Fibroblast of skin of scalp (primary cell): ENCODE measurements at regions not wholly inside any gene's neighbourhood (a gene's known extent, or its start where the extent isn't known, plus 50 kb on each side); places are given as distances from the start of the nearest gene placed in this dataset.

ENCODE experiments used
- DNase-seq: peaks from one replicate; pipeline ENCODE4 v3.0.0-alpha.2; 2013

- no peak for DNase-seq
These were observed 186.4 kb upstream of the DEFB112 start for GRCh38 chr6:50236164-50236563.

DNA sequence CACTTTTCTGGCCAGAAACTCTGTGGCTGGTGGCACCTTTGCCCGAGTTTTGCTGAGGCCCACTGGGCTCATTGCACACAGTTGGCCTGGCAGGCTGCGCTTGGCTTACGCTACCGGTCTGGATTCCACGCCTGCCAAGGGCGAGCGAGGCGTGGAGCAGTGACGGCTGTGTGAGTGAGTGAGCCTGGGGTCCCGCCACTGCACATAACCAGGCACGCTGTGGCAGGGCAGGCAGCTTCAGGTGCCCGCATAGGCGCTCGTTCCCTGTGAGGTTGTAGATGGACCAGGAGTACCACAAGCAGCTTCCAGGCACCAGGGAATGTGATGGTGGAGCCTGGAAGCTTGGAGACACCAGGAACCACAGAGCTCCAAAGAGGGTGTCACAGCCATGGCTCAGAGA is 190.1 kb upstream of the DEFB112 start:
- no peak for DNase-seq

DNA sequence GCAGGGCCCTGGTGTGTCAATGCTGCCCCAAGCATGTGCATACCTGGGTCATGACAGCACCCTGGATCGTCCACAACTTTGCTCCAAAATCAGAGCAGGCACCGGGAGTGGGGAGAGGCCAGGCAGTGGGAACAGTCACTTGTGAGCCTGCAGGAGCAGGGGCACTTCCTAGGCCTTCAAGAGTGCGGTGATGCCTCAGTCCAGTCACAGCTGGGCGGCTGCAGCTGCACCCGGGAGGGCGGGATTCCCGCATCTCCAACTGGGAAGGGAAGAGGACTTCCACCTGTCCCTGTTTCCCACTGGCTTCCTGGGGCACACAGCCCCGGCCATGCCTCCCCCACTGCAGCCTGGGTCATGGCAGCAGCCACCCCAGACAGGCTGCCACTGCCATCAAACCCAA is 191.3 kb upstream of the DEFB112 start:
- no peak for DNase-seq

DNA sequence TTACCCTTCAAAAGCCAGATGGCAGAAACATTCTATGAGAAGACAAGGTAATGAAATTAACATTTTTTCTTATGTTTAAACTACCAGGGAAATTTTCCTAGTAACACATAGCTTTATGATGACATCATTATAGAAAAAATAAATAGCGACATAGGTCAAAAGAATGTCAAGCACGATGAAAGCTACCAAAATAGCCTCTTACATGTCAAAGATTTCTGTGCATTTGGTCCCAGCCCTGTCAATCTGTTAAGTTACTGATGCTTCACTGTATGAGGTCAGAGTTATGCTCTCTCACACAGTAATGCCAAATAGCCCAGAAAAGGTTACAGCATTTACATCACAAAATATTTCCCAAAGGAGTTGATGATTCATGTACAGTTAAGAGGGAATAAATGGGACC is 199.8 kb upstream of the DEFB112 start:
- no peak for DNase-seq

- no peak for DNase-seq
These were observed 207.6 kb upstream of the DEFB112 start for GRCh38 chr6:50257322-50257721.

GRCh38 chr6:50259903-50260302 is 210.2 kb upstream of the DEFB112 start:
- DNase-seq: no peak

DNA sequence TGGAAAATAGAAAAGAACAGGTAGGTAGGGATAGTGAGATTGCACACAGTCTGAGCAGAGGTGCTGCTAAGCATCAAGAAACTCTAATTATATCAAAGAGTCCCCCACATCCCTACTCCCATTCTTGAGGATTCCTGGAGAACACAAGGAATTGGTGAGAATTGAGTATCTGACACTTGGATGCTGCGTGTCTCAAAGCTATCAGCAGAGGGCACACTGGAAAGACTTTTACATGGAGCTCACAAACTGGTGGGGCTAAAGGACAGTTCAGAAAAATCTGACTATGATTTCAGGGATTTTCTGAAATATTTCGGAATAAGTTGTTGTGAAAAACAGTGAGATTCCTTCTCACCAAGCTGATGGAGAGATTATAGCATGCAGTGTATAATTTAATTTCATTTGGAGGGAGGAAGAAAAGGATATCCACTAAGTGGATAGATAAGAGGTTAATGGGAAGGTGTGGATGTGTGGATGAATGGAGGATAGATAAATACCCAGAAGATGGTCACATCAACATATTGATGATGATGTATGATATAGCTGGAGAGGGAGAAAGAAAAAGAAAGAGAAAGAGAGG is 215.4 kb upstream of the DEFB112 start:
- peak; percentile 19 for DNase-seq

DNA sequence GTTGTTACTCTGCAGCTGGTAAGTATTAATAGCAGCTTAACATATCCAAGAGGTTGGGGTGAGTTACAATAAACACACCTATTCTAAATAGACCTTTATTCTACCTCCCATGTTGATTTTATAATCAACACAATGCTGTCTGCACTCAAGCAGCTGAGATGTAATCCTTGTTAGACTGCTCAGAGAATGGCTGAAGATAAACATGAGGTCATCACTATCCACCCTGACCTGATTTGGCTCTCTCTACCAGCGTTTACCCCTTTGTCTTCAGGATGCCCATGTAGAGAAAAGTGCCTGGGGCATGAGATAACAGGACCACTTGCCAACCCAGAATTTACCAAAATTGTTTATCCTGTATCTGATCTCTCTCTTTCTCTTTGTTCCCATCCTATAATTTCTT is 220.7 kb upstream of the DEFB112 start:
- no peak for DNase-seq

GRCh38 chr6:50271266-50271665 is 221.5 kb upstream of the DEFB112 start:
- DNase-seq: peak; percentile 12

DNA sequence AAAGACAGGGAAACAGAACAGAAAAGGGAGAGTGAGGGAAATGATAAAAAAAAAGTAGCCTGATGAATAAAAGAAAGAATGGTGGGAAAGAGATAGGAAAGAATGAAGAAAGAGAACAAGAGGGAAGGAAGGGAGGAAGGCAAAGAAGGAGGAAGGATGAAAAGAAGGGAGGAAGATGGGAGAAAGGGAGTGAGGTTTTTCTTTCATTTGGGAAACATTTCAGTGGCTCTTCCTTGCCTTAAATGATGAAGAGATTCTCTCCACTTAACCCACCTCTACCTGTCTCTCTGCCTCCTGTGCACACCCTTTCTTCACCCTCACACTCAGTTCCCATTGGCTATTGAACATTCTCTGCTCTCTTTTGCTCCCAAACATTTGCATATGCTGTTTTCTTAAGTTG is 222.1 kb upstream of the DEFB112 start:
- no peak for DNase-seq

DNA sequence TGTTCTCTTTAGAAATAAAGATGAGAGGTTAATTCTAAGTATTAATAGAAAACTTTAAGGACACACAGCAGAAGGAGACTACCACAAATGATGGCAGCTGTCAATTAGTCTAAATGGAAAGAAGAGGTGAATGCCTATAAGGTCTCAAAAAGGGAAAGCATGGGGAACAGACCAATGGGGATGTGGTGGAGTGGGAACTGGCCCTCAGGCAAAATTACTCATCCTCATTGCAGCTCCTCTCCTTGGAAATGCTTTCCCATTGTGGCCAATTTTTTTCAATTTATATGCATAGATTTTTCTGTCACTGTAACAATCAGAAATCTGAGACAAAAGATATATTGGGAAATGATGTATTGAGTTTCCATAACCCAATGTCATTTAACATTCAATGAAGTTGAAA is 222.9 kb upstream of the DEFB112 start:
- peak; percentile 21 for DNase-seq

GRCh38 chr6:50276771-50277261 is 227.1 kb upstream of the DEFB112 start:
- no peak for DNase-seq

GRCh38 chr6:50277774-50278173 is 228.0 kb upstream of the DEFB112 start:
- no peak for DNase-seq

GRCh38 chr6:50278663-50279062 is 228.9 kb upstream of the DEFB112 start:
- no peak for DNase-seq

GRCh38 chr6:50285735-50286134 is 236.0 kb upstream of the DEFB112 start:
- no peak for DNase-seq

DNA sequence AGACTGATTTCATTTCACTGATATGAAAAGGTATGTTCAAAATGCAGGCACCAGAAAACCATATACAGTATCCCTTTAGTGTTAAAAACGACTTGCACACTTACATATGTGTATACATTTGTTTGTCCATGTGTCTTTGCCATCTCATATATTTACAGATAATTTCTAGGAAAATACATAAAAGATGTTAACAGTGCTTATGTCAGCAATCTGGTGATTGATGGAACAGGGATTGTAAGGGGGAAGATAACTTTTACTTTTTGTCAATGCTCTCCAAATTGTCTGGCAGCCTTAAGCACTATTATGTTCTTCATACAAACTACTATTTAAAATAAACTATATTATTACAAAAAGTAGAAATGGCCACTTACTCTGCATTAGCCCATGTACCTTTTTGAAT is 238.5 kb upstream of the DEFB112 start:
- no peak for DNase-seq

GRCh38 chr6:50288881-50289280 is 239.2 kb upstream of the DEFB112 start:
- DNase-seq: peak; percentile 60

DNA sequence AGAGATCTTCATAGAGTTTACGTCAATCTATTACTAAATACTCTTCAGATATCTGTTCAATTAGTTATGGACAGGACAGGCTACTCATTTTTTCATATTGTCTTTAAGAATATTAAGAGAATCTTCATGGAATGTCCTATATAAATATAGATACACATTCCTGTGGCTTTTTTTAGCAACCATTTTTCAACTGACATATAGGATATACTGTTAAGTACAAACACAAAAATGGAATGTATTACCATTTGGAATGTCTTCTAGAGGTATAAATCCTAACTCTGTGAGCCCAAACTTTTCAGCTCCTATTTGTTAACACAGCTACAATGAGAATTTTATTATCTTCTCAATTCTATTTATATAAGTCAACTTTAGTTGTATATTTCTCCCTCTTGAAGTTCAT is 239.6 kb upstream of the DEFB112 start:
- DNase-seq: peak; percentile 60

DNA sequence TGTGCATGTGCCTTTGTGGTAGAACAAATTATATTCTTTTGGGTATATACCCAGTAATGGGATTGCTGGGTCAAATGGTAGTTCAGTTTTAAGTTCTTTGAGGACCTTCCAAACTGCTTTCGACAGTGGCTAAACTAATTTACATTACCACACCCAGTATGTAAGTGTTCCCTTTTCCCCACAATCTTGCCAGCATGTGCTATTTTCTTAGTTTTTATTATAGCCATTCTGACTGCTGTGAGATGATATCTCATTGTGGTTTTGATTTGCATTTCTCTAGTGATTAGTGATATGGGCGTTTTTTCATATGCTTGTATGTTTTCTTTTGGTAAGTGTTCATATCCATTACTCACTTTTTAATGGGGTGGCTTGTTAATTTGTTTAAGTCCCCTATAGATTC is 251.6 kb upstream of the DEFB112 start:
- no peak for DNase-seq

GRCh38 chr6:50305660-50306059 is 255.9 kb upstream of the DEFB112 start:
- peak; percentile 44 for DNase-seq

DNA sequence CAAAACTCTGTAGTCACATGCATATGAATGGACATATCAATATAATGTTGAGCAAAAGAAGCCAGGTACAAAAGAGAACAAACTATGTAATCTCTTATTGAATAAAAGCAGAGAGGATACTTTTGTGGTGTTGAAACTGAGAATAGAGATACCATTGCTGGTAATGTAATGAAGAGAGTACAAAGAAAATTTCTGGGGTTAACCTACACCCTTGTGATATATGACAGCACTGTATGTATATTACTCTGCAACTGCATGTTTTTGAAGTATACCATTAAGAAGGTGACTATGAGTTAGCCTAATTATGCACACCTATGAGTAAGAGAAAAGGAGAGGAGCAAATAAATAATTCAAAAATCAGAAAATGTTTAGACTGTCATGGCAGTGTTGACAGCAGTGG is 268.8 kb upstream of the DEFB112 start:
- no peak for DNase-seq

DNA sequence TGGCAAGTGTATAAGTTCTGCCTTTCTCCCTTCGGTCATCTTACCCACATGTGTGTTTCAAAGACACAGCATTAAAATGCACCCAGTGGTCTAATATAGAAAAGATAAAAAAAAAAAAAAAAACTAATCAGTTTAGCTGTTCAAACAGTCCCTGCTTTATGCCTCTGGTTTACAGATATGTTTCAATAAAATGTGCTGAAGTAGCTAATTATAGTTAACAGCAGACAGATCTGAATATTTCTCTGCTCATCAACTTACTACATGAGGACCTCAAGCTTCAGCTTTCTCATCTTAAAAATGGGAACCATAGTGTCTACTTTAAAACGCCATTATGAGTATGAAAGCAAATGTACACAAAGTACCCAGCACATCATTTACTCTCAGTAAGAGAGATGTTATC is 280.6 kb upstream of the DEFB112 start:
- DNase-seq: no peak

GRCh38 chr6:50330963-50331362 is 281.2 kb upstream of the DEFB112 start:
- DNase-seq: no peak

- no peak for DNase-seq
These were observed 284.0 kb upstream of the DEFB112 start for GRCh38 chr6:50333696-50334095.

DNA sequence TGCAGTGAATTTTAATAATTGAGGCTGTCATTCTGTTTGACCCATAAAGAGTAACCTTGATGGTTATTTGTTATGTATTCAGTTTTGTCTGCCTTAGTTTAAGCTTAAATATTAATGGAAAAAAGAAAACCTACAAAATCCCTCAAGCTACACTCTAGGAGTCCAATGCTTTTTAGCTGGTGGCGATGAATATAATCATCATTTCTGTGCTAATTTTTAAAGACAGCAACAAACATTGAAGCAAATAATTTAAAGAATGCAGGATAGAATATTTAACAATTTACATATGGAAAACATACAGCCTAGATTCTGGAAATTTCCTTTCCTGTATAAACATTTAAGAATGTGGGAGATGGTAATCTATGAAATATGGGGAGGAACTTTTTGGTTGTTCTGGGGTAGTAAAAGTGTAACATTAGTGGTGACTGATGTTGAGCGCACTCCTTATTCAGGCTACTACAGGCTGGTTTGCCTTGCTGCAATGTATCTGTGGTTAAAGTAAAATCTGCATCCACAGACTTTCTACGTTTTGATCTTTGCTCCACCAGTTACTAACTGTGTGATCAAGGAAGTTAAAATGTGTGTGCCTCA is 287.9 kb upstream of the DEFB112 start:
- no peak for DNase-seq
